ENCODE measurements at regions not wholly inside any gene's neighbourhood (a gene's known extent, or its start where the extent isn't known, plus 50 kb on each side); places are given as distances from the start of the nearest gene placed in this dataset.

GRCh38 chrX:131779741-131780140 lies 235.9 kb downstream of the OR13H1 start:
- TF ChIP-seq GATA2 (IDR thresholded peaks at IDR 0.05; ENCODE audit: low read depth, low read length): no peak
- no peak for TF ChIP-seq GATA3 (IDR thresholded peaks at IDR 0.05; ENCODE audit: low read depth, low read length)

GRCh38 chrX:131782646-131783045 lies 238.8 kb downstream of the OR13H1 start:
- TF ChIP-seq GATA2 (IDR thresholded peaks at IDR 0.05; ENCODE audit: low read depth, low read length) (no peak), GATA3 (IDR thresholded peaks at IDR 0.05; ENCODE audit: low read depth, low read length) (no peak)

- TF ChIP-seq GATA3 (IDR thresholded peaks at IDR 0.05; ENCODE audit: low read depth, low read length) (no peak), GATA2 (IDR thresholded peaks at IDR 0.05; ENCODE audit: low read depth, low read length) (no peak)
These were observed 239.4 kb upstream of the STK26 start for GRCh38 chrX:131783555-131784308.

- TF ChIP-seq GATA3 (IDR thresholded peaks at IDR 0.05; ENCODE audit: low read depth, low read length): no peak
- TF ChIP-seq GATA2 (IDR thresholded peaks at IDR 0.05; ENCODE audit: low read depth, low read length): no peak
These were observed 233.4 kb upstream of the STK26 start for GRCh38 chrX:131789664-131790063.

- no peak for TF ChIP-seq GATA3 (IDR thresholded peaks at IDR 0.05; ENCODE audit: low read depth, low read length)
- no peak for TF ChIP-seq GATA2 (IDR thresholded peaks at IDR 0.05; ENCODE audit: low read depth, low read length)
These were observed 231.3 kb upstream of the STK26 start for GRCh38 chrX:131791608-131792355.

- TF ChIP-seq GATA2 (IDR thresholded peaks at IDR 0.05; ENCODE audit: low read depth, low read length): no peak
These were observed 230.7 kb upstream of the STK26 start for GRCh38 chrX:131792356-131792749.

- TF ChIP-seq GATA3 (IDR thresholded peaks at IDR 0.05; ENCODE audit: low read depth, low read length) (no peak), GATA2 (IDR thresholded peaks at IDR 0.05; ENCODE audit: low read depth, low read length) (no peak)
These were observed 230.2 kb upstream of the STK26 start for GRCh38 chrX:131792789-131793462.

GRCh38 chrX:131795442-131796229 lies 227.5 kb upstream of the STK26 start:
- no peak for TF ChIP-seq GATA2 (IDR thresholded peaks at IDR 0.05; ENCODE audit: low read depth, low read length)
- TF ChIP-seq GATA3 (IDR thresholded peaks at IDR 0.05; ENCODE audit: low read depth, low read length): no peak

- no peak for TF ChIP-seq GATA2 (IDR thresholded peaks at IDR 0.05; ENCODE audit: low read depth, low read length)
- TF ChIP-seq GATA3 (IDR thresholded peaks at IDR 0.05; ENCODE audit: low read depth, low read length): no peak
These were observed 222.0 kb upstream of the STK26 start for GRCh38 chrX:131801066-131801465.

- no peak for TF ChIP-seq GATA3 (IDR thresholded peaks at IDR 0.05; ENCODE audit: low read depth, low read length)
These were observed 221.2 kb upstream of the STK26 start for GRCh38 chrX:131801911-131802310.

GRCh38 chrX:131802836-131803626 lies 220.1 kb upstream of the STK26 start:
- TF ChIP-seq GATA3 (IDR thresholded peaks at IDR 0.05; ENCODE audit: low read depth, low read length): no peak
- TF ChIP-seq GATA2 (IDR thresholded peaks at IDR 0.05; ENCODE audit: low read depth, low read length): no peak

GRCh38 chrX:131812847-131813825 lies 210.0 kb upstream of the STK26 start:
- TF ChIP-seq GATA2 (IDR thresholded peaks at IDR 0.05; ENCODE audit: low read depth, low read length): no peak
- no peak for TF ChIP-seq GATA3 (IDR thresholded peaks at IDR 0.05; ENCODE audit: low read depth, low read length)
